Head of caudate nucleus (tissue), 42 donors: ENCODE measurements at regions not wholly inside any gene's neighbourhood (a gene's known extent, or its start where the extent isn't known, plus 50 kb on each side); places are given as distances from the start of the nearest gene placed in this dataset.

Source experiments
- DNase-seq, 42 donors: peaks; one replicate each; pipeline versions ENCODE4 v3.0.0 to v3.0.0-alpha.2; 2020 to 2021; ENCODE audit warnings: mixed read lengths in 7 of 42
- intact Hi-C: fragments of 100-400 bp; cut with DNase I; formaldehyde crosslinking; loops from one replicate; pipeline ENCODE4 v1.15.0; 2022

DNA sequence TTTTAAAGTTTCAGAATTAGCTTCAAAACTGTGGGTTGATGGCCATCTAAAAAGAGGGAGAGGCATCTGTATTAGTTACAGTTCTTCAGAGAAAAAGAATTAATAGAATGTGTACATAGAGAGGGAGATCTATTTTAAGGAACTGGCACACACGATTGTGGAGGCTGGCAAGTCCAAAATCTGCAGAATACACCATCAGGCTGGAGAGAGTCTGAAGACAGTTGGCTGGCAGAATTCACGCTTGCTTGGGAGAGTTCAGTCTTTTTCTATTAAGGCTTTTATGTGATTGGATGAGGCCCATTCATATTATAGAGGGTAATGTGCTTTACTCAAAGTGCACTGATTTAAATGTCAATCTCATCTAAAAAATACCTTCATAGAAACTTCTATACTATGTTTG is 135.1 kb upstream of the SORCS1 start:
- intact Hi-C loops, result no loop called here
- DNase-seq, result no peak

DNA sequence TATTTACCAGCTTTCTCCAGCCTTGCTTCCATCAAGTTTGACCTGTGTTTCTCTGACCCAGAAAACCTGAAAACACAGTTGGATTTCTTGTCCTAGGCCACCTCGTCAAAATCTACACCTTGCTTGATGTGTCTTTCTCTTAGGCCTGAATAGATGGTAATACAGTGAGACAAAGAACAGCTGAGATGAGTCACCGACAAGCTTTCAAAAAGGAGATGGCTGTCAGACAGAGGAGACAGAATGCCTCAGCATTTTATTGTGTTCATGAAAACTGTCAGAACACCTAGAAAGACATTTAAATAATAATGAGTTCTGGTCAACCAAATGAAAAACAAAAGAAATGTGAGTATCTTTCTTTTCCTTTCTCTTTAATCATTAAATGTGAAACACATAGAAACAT is 119.7 kb upstream of the SORCS1 start:
- DNase-seq, result peak in 8 of 42 donors; percentile 8 to 55 (median 22)
- intact Hi-C loops, result no loop called here

DNA sequence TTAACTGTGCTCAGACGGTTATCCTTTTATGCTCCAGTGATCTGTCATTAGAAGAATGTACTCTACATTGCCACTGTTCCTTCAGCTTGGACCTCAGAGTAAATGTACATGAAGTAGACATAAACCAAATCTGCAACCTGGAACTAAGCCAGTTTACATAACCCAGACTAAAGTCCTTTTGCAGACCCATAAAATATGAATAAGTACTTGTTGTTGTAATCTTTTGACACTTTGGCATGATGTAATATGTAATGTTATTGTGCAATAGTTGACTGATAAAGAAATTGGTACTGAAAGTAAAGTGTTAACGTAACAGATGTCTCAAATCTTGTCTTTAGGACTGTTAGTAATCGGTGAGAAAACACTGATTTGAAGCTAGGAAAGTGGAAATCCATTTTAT is 115.8 kb upstream of the SORCS1 start:
- intact Hi-C loops, result no loop called here
- DNase-seq, result no peak

DNA sequence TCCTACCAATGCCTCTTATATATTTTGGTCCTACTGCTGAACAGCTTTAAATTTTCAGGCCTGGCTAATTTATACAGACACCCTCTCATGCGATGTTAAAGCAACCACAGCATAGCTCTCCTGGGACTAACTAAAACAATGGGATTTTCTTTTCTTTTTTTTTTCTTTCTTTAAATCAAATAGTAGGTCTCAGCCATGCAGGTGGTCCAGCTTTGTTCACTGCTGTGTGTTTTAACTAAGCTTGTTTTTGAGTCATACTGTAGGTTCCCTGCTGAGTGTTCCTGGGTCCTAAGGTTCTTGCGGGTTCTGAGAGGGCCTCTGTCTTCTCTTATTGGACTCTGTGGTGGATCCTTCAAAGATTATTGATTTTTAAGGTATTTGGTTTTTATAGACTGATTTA is 113.1 kb upstream of the SORCS1 start:
- no peak for DNase-seq
- intact Hi-C loops, result no loop called here

DNA sequence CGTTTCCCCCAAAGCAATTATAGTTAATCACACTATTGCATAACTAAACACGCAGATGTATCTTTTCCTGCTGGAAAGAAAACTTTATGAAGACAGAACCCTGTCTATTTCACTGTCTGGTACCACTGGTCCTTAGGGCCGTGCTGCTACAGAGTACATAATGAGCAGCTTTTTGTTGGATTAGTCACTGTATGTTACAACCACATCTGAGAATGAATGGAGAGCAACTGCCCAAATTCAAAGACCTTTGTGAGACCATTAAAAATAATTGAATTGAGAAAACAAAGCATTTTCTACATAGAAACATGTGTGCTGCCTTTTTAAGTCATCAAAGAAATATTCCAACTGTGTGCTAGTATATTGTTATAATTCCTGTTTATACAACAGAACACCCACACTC is 111.3 kb upstream of the SORCS1 start:
- intact Hi-C loops, result no loop called here
- no peak for DNase-seq

DNA sequence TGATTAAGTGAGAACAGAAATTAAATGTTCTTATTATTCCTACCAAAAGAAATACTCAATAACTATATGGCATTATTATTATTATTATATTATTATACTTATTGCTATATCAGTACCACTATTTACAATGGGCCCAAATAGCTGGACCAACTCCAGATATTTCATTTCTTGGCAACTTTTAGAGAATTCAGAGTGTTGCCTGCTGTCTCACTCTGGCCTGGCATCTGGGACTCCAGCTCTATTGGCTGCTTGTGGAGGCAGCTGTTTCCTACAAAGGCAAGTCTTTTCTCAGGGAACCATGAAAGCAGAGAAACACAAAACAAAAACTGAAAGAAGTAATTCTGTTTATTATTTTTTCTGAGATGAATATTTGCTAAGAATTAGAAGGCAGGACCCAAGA is 105.1 kb upstream of the SORCS1 start:
- intact Hi-C loops, result no loop called here
- no peak for DNase-seq

DNA sequence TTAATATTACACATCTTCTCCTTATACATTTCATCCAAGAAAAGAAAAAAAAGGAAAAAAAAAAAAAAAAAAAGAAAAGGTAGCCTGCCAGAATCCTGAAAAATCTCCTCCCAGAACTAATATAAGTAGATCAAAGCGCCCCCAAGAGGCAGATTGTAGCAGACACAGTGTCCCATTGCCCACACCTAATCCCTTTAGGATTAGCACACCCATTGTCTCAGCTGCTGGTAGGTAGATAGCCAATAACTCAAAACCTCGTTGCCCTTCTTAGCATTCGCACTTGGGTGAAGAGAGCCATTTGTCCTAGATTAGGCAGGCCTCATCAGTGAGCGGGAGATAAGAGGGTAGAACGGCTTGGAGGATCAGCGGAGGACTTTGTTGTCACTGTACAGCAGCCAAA is 100.2 kb upstream of the SORCS1 start:
- DNase-seq, result peak in 3 of 42 donors; percentile 4 to 29 (median 15)
- intact Hi-C loops, result no loop called here

DNA sequence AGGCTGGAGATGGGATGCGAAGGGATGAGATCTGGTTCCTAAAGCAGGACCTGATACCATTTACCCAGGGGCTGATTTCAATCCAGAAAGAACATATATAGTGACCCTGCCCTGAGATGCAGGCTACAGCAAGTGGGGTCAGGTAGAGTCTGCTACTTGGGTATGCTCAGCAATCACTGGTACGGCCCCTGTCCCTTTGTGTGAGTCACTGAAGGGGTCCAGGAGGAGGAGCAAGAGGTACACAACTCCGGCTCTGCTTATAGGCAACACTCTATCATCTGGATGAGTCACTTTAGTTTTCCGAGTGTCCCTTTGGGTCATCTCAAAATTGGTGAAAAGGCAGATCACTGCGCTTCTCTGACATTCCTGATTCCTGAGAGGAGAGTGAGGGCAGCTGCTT is 79.6 kb upstream of the SORCS1 start:
- intact Hi-C loops, result no loop called here
- no peak for DNase-seq

DNA sequence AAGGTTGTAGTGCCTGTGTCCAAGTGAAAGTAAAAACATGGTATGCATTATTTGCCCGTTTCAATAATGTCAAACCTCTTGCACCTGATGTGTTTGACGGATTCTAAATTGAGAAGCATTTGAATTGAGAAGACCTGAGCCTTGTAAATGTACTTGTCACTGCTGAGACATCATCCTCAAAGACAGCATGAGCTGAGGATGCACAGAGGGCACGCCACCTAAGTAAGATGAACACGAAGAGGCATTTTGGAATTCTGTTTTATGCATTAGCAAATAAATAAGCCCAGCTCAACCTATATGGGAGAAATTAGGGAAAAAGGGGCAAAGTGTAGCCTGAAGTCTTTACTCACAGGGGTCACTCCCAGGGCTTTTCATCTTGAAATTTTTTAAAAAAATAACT is 73.8 kb upstream of the SORCS1 start:
- intact Hi-C loops, result no loop called here
- DNase-seq, result no peak

DNA sequence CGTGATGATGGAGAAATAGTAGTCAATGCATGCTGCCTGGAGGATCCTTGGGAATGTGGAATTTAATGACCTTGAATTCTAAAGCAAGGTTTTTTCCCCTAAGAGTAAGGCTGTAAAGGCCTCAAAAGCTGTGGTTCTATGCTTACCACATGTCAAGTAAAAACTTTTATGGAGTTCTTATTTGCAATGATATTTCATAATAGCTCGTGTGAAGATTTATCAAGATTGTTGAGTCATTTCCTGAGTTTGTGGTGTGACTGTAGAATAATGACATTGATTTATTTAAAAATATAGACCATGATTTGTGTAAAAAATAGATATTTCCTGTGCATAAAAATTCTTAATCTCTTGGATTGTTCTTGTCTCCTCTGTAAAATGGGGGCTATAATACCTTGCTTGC is 67.5 kb upstream of the SORCS1 start:
- intact Hi-C loops, result no loop called here
- no peak for DNase-seq

DNA sequence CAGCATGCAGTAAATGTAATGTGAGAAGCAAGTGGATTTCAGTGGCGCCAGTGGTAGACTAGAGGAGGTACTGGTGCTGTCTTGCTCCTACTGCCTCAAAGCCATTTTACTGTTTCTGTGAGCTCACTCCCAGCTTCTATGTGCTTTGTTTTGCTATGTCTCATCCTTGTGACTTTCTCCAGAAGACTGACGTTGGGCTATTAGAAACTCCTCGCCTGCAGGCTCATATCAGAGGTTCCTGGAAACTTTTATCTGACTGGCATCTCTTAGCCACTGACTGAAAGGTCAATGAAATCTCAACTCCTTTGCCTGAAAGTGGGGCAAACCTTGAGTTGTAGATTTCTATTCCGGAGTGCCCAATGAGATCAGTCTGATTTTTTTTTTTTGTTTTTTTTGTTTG is 66.4 kb upstream of the SORCS1 start:
- no peak for DNase-seq
- intact Hi-C loops, result no loop called here

DNA sequence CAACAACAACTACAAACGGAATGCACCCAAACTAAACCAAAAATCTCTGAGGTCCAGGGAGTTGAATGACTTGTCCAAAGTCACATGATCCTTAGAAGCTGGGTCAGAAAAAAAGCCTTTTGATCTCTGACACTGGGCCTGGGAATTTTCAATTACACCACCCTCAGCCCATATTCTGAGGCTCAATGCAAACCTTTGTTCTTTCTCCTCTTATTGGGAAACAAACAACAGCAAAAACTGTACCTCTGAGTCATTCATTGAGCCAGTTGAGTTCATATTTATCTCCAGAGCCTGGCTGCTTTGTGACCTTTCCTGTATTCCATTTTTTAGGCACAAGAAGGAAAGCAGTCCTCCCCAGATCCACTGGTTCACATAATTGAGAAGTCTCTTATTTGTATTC is 51.2 kb upstream of the SORCS1 start:
- intact Hi-C loops, result no loop called here
- no peak for DNase-seq
